Suppressor macrophage treated with lipopolysaccharide for 1 hour (primary cell): ENCODE measurements at regions not wholly inside any gene's neighbourhood (a gene's known extent, or its start where the extent isn't known, plus 50 kb on each side); places are given as distances from the start of the nearest gene placed in this dataset.

Experiments
- DNase-seq, 3 donors: peaks; one replicate each; pipeline ENCODE4 v3.0.0-alpha.2; 2020 to 2022

DNA sequence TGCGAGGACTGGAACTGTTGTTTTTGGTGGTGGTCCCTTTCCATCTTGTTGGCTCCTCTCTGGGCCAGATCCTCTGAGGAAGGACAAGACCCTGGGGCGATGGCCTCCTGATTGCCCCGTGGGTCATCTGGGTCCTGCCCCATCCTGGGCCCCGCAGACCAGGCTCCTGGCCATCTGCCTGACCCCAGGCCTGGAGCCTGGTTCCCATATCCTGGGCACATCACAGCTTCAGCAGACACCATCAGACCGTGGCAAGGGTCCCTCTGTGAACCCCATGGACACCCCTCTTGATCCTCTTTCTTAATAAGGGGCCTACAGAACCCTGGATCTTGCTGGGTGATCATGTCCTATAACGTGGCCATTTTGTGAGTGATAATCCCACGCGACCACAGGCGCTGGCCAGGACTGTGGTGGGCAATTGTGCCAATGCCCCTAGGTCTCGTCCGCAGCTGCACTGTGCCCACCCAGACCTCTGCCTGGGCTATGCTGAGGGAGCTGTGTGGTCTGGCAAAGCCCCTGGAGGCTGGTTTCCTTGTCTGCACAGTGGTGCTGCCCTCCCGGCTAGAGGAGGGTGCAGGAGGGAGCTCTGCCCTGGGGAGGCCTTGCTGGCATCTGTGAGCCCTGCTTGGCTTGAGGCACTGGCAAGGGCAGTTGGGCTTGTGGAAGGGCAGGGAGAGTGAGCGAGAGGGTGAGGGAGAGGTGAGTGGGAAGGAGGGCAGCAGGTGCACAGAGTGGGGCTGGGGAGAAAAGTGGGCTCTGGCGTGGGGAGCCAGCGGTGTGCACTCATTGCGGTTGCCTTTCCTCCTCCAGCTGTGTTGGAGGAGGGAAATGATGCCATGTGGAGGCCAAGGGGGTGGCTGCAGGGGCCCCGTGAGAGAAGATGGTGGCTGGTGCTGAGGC, 53.1 kb upstream of the PRR23E start:
- no peak for DNase-seq

DNA sequence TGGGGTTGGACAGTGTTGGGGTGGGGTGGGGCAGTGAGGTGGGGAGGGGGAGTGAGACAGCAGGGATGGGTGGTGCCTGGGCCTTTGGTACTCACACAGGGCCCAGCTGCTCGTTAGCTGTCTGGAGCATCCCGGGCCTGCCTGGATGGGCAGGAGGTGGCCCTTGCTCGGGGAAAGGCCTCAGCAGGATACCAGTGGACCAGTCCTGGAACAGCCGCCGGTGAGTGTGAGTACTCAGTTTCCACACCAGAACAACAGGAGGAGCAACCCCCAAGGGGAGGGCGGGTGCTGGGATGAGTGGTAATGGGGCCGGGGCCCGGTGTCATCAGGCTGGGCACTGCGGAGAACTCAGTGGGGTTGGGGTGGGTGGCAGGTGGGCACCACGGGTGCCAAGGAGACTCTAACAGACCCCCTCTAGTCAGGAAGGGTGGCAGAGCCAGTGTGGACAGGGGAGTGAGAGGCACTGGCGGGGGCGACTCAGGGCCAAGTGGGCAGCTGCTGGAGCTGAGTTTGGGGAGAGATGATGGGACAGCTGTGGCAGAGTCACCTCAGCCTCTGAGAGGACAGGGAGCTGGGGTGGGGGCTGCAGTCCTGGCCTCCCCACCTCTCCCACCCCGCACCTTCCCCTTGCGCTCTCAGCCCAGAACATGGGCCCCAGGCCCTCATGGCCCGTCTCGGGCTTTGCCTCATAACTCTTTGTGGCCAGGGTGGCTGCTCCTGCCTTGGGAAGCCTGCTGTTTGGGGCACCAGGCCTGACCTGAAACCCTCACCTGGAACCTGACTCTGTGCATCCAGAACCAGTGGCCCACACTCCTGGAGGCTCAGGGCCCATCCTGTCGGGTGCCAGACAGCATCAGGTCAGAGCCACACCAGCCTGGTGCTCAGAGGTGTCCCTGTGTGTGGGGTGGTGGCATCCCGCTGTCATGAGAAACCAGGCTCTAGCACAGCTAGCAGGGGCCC, 52.1 kb upstream of the PRR23E start:
- no peak for DNase-seq

DNA sequence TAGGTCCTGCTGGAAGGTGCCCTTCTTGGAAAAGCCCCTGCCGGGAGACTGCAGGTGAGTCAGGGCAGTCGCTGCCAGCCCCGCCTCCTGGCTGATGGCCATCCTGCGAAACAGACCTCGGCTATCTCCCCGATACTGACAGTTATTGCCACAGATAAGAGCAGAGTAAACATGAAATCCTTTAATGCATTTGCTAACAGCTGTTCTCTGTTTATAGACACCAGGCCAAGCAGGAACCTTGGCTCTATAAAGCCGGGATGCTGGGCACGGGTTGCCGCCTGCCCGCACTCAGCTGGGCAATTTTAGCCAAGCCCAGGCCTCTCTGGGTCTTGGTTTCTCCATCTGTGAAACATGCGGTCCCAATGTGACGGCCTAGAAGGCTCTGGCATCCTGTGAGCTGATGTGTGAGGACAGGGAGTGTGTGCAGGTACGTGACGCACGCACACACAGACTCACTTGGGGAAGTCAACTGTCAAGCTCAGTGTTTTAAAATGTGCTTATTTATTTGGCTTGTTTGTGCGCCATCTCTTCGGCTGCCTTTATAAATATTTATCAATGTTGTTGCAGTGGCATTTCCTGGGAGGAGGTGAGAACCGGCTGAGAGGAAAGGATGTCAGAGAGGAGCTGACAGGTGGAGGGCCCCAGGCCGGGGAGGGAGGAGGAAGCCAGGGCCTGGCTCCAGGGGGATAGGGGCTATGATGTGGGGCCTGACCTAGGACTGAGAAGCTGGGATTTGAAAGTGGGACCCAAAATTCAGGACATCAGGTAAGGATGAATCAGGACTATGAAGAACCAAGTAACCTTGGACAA, 50.8 kb upstream of the PRR23E start:
- DNase-seq, result no peak
